Suprapubic skin (tissue), 4 donors: ENCODE measurements at regions not wholly inside any gene's neighbourhood (a gene's known extent, or its start where the extent isn't known, plus 50 kb on each side); places are given as distances from the start of the nearest gene placed in this dataset.

ENCODE experiments used
- CTCF ChIP-seq, 2 donors: fragments of 200-600 bp in 1 of 2; fragments of 450-650 bp in 1 of 2; sonication (generic) in 1 of 2; IDR thresholded peaks; one replicate each; pipeline ENCODE4 v1.5.1; 2016 to 2019; ENCODE audit warnings: antibody characterized with exemption in 2 of 2, mild to moderate bottlenecking in 1 of 2, moderate library complexity in 1 of 2
- EP300 ChIP-seq: sonication (generic); formaldehyde crosslinking; IDR thresholded peaks from one replicate; pipeline ENCODE4 v1.6.1; 2017; ENCODE audit warnings: antibody characterized with exemption
- POLR2A ChIP-seq, 2 donors: fragments of 450-650 bp; IDR thresholded peaks; one replicate each; pipeline ENCODE4 v1.6.1; 2017; ENCODE audit warnings: antibody characterized with exemption in 2 of 2, mild to moderate bottlenecking in 2 of 2, moderate library complexity in 2 of 2
- POLR2AphosphoS5 ChIP-seq, 3 donors: sonication (generic); formaldehyde crosslinking; IDR thresholded peaks; one replicate each; pipeline ENCODE4 v1.6.1; 2017; ENCODE audit warnings: antibody characterized with exemption in 3 of 3

- TF ChIP-seq POLR2A (IDR thresholded peaks at IDR 0.05) (no peak), CTCF (IDR thresholded peaks at IDR 0.05) (no peak), POLR2AphosphoS5 (IDR thresholded peaks at IDR 0.05) (no peak), EP300 (no peak)
Measured at GRCh38 chr12:128205758-128206157, 61.2 kb upstream of the TMEM132C start.
